ENCODE measurements at regions not wholly inside any gene's neighbourhood (a gene's known extent, or its start where the extent isn't known, plus 50 kb on each side); places are given as distances from the start of the nearest gene placed in this dataset.
A peak's percentile ranks its signal among the peaks of the same experiment; 100 is the strongest.
"Not testable (repeated sequence)": the region's sequence is repeated elsewhere in the genome, so short reads cannot be mapped to it uniquely, and the experiment has no call there.

DNA sequence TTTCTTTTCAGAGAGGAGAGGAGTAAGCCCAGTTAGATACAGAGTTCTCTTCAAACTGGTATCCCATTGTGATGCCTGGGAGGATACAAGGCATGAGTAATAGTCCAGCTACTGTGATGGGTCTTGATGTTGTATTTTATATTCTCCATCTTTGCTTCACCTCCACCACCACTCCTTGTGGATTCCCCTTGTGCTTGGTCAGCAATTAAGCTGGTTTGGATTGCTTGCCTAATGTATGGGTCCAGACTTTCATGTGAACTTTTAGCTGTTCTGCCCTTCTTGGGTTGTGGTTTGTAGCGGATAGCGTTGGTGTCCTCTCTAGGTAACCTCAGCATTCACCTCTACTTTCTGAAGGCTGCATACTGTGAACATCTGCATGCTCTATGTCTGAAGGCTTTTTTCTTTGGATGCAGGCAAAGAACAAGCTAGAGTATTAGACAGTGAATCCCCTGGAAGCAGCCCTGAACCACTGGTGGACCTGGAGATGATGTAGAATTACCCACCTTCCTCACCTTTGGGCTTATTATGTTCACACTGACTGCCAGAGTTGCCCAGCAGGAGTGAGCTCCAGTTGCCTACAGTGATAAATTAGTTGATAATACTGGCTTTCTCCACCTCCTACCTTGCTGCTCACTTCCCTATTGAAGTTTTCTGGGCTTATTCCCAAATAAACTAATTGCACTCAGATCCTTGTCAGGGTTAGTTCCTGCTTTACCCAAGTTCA lies 126.5 kb upstream of the MTPN start:
- DNase-seq = no peak

DNA sequence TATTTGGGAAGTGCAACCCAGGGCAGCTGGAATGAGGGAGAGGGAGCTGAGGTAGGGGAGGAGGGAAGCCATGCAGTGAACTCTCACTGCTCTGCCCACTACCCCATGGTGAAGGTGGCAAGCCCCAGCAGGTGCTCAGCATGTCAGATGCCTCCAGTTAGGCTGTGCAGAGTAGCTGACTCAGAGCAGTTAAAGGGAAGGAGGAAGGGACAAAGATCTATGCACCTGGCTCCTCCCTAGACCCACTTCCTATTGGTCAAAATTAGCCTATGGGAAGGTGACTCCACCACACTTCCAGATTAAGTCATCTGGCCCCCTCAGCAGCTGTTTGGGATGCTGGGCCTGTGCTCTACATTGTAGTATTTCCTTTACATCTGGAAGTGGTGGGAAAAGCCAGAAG lies 125.7 kb upstream of the MTPN start:
- no peak for DNase-seq

- not testable (repeated sequence) for DNase-seq
Measured at GRCh38 chr7:136092714-136093113, 115.6 kb upstream of the MTPN start.

DNA sequence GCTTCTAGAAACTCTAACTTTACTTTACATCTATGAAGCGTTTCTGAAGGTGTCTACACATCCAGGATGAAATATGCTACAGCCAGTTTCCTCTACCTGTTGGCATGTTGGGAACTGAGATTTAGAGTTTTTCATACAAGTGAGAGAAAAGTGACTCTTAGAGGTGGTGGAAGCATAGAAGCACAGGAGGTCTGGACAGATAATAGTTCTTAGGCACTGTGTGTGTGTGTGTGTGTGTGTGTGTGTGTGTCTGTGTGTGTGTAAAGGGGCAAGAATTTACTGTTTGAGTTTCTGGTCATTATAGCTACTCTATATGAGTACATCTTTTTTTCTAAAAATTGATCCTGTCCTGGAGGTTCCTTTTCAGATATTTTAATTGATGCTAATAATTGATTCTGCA lies 110.7 kb upstream of the MTPN start:
- no peak for DNase-seq

- DNase-seq = peak in 1 of 5 donors; percentile 9
Measured at GRCh38 chr7:136086712-136087111, 109.6 kb upstream of the MTPN start.

DNA sequence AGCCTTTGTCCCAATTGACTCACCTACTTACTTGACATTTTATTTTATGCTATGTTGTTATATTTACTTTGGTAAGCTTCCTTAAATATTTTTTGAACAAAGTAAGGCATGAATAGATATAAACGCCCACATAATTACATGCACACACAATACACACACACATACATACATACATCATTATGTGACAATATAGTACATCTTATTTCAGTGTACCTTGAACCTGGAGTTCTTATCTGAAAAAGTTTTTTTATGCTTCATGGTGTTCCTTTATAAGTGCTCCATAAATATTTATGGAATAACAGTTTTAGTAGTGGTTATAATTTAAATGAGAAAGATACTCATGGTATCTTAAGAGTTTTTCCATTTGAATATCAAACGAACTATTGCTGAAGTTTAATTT lies 102.8 kb upstream of the MTPN start:
- DNase-seq = no peak

- no peak for DNase-seq
Measured at GRCh38 chr7:136079478-136079892, 102.3 kb upstream of the MTPN start.

- no peak for DNase-seq
Measured at GRCh38 chr7:136079066-136079465, 101.9 kb upstream of the MTPN start.

GRCh38 chr7:136078630-136079029 lies 101.5 kb upstream of the MTPN start:
- no peak for DNase-seq

DNA sequence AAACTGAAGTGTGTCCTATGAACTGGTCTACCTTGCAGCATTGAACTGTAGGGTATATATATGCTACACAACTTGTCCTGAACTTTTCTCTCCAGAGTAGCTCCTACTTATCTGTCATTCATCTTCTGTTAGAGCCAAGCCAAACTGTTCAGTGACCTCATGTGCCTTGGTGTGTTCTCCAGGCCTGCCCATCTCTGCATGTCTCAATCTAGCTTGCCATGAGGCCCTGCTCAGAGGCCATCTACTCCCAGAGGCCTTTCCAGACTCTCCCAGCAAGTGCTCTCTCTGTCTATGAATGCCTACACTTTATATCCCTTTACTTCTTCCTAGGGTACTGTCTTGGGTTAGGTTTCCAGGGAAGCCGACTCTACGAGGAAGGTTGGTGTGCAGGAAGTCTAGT lies 99.8 kb upstream of the MTPN start:
- no peak for DNase-seq

- no peak for DNase-seq
Measured at GRCh38 chr7:136074843-136075242, 97.7 kb upstream of the MTPN start.

DNA sequence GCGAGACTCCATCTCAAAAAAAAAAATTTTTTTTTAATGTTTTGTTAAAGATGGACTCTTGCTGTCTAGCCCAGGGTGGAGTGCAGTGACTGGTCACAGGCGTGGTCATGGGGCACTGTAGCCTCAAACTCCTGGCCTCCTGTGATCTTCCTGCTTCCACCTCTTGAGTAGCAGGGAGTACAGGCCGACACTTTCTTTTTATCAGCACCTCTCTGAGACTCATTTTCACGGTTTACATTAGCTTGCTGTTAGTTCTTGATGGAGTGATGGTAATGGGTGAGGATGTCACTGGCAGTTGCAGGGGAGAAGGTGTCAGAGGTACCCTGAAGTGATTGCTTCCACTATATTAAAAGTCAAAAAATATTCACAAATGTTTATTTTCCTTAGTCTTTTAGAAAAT lies 95.3 kb upstream of the MTPN start:
- no peak for DNase-seq

GRCh38 chr7:136070736-136071505 lies 93.8 kb upstream of the MTPN start:
- DNase-seq = no peak

GRCh38 chr7:136069840-136070529 lies 92.8 kb upstream of the MTPN start:
- DNase-seq = no peak

DNA sequence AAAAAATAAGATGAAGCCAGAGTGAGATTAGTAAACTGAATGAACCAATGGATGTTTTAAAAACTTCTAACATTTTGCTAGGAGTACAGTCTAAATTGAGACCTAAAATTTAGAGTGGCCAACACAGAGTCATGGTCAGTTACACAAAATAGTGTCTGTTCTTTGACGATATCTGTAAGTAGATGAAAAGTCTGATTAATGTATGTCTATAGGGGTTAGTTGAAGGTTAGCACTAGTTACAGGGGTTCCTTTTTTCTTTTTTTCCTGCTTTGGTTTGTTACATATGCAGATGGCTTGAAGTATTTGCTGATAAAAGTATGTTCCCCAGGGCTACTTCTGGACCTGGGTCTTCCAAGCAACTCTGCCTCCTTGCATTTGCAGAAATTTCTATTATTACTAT lies 90.1 kb upstream of the MTPN start:
- no peak for DNase-seq

GRCh38 chr7:136066304-136067143 lies 89.4 kb upstream of the MTPN start:
- DNase-seq = no peak

DNA sequence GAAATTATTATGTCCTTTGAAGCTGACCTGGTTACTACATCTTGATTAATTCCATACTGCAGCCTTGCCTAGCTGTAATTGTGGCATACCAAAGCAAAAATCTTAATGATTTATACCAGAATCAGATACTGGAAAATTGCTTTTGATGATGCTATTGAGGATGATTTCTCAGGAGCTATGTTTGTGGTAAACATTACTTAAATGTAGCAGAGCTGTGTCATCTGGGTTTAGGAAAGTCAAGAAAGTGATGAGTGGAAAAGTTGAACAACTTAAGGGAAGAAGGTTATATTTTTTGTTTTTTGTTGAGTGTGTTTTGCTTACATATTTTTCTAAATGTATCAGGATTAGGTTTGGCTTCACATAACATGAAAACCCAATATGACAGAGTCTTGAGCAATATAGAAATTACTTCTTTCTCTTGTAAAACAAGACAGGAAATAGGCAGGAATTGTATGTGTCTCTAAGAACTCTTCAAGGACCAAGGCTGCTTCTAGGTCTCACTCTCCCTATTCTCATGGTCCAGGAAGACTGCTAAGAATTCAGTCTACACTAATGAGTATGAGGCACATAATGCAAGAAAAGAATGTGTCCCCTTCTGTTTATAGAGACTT lies 87.6 kb upstream of the MTPN start:
- DNase-seq = no peak

DNA sequence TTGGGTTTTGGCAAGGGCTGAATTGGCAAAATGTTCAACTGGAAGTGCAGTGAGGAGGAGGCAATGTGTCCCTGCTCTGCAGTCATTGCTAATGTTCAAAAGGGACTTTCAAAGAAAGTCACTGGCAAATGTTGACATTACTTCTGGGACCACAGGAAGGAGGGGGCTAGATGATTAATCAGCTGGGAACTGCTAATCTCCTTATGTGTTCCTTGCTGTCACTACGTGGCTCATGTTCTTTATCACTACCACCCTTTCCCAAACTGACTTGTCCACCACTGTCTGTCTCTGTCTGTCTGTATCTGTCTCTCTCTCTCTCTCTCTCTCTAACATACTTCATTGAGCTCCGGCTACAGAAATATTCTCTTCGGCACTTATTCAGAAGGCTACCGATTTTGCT lies 86.9 kb upstream of the MTPN start:
- no peak for DNase-seq

DNA sequence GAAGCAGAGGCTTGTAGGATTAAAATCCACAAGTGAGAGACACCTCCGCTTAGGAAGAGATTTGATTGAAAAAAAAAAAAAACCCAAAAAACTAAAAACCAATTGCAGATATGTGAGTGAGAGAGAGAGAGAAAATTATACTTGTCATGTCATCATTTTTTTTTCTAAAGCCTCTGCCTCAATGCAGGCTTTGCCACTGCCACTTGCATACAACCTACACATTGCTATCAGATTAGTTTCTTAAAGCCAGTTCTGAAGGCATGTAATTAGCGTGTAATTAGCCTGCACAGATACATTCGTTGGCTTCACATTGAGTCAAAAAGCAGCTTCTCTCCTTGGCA lies 86.1 kb upstream of the MTPN start:
- no peak for DNase-seq

- DNase-seq = no peak
Measured at GRCh38 chr7:136062625-136063325, 85.6 kb upstream of the MTPN start.

DNA sequence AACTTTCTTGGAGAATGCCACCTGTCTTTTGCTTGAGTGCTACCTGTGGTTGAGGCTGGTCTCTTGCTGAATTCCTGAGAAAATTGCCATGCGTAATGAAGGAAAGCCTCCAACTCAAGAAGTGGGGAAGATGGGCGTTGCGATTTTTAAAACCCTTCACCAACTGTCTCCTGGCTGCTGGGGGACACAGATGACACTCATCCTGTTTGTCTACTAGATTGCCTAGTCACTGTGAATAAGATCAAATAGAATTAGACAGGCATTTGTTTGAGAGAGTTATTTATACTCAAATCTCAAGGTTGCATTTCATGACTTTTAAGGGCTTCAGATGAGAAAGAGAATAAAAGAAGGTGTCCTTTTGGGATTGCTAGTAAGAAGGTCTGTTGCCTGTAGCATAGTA lies 84.3 kb upstream of the MTPN start:
- DNase-seq = no peak

- no peak for DNase-seq
Measured at GRCh38 chr7:136058546-136058945, 81.4 kb upstream of the MTPN start.
